GM20000 (cell line): ENCODE measurements at regions not wholly inside any gene's neighbourhood (a gene's known extent, or its start where the extent isn't known, plus 50 kb on each side); places are given as distances from the start of the nearest gene placed in this dataset.

Source experiments
- DNase-seq: peaks from one replicate; pipeline ENCODE4 v3.0.0; 2012; ENCODE audit warnings: low spot score
- TF ChIP-seq, protein P1 (sequence below): IDR thresholded peaks from 2 replicates; pipeline ENCODE4 v1.5.1; 2012; ENCODE audit warnings: mild to moderate bottlenecking, control low read depth; ENCODE audit errors: extremely low read depth, missing control alignments

DNA sequence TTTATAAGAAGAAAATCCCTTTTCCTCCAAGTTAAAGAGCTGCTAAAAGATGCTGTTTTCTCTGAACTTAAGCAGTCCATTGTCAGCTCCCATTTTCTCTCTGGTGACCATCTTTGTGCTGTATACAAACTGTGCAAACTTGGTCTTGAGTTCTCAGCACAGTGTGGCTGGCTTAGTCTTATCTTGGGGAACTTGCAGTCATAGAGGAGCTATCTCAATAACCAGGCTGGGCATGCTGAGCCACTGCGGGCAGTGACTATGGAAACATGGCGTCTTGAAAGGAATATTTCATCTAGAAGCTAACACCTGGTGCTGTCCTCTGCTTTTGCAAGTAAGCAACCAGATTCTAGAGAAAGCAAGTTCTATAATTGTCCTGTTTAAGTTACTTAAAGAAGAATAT is 1334.4 kb upstream of the CELF4 start:
- TF ChIP-seq, protein P1, sequence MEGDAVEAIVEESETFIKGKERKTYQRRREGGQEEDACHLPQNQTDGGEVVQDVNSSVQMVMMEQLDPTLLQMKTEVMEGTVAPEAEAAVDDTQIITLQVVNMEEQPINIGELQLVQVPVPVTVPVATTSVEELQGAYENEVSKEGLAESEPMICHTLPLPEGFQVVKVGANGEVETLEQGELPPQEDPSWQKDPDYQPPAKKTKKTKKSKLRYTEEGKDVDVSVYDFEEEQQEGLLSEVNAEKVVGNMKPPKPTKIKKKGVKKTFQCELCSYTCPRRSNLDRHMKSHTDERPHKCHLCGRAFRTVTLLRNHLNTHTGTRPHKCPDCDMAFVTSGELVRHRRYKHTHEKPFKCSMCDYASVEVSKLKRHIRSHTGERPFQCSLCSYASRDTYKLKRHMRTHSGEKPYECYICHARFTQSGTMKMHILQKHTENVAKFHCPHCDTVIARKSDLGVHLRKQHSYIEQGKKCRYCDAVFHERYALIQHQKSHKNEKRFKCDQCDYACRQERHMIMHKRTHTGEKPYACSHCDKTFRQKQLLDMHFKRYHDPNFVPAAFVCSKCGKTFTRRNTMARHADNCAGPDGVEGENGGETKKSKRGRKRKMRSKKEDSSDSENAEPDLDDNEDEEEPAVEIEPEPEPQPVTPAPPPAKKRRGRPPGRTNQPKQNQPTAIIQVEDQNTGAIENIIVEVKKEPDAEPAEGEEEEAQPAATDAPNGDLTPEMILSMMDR: no peak
- DNase-seq: no peak

DNA sequence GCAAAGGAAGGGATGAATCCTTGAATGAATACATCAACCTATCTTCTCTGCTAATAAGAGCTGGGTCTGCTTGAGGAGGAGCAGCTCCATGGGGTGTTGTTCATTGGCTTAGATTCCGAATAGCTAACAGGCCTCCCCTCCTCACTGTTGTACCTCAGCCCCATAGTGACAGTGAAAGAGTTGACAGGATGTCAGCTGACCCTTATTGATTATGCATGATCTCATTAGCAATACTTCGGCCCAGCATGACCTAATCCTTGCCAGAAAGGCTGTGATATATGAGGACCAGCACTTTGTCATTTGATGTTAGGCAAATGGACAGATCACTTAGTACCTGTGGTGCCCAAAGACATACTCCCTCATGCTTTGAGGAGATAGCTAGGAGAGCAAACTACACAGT is 1333.7 kb upstream of the CELF4 start:
- no peak for DNase-seq
- TF ChIP-seq, protein P1: no peak

DNA sequence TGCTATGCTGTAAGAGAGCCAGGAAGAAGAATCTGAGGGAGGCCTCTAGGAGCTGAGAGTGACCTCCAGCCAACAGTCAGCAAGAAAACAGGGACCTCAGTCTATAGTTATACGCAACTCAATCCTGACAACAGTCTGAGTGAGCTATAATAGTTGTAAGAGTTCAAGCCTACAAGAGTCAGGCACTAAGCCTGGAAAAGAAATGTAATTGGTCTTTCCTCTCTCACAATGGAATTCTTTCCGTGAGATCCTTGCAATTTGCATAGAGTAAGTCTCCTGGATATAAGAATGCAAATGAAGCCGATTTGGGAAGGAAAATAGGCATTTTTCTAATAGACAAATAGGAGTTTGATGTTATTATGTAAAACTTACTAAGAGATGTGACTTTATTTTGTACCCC is 1332.6 kb upstream of the CELF4 start:
- TF ChIP-seq, protein P1: no peak
- DNase-seq: no peak

DNA sequence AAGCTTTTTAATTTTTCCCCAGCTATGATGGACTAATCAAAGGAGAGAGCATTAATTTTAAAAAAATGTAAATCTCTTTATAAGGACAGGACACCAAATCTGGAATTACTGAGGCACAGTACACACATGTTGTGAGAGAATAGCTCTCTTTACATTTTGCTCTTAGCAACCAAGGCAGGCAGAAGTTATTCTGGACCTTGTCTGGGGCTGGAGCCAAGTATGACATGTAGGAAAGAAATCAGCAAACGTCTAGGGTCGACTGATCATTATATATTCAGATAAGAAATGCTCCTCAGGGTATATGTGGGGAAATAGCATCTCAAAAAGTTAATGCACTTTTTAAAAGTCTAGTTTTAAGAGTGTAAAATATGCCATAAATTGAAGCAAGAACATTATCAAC is 1330.0 kb upstream of the CELF4 start:
- TF ChIP-seq, protein P1: no peak
- DNase-seq: no peak

DNA sequence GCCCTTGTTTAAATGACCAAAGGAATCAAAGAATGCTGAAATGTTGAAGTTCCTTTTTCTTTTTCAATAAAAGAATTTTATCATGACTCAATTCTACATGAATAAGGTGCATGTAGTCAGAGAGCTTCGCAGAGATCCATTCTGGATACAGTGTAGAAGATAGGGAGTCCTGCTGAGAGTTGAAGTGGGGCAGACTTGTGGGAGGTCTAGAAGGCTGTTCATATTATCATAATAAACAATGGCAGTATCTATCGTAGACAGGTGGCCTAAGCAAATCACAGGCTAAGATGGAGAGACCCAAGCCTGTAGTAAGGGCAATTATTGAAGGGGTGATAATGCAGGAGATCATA is 1322.0 kb upstream of the CELF4 start:
- TF ChIP-seq, protein P1: no peak
- DNase-seq: no peak

DNA sequence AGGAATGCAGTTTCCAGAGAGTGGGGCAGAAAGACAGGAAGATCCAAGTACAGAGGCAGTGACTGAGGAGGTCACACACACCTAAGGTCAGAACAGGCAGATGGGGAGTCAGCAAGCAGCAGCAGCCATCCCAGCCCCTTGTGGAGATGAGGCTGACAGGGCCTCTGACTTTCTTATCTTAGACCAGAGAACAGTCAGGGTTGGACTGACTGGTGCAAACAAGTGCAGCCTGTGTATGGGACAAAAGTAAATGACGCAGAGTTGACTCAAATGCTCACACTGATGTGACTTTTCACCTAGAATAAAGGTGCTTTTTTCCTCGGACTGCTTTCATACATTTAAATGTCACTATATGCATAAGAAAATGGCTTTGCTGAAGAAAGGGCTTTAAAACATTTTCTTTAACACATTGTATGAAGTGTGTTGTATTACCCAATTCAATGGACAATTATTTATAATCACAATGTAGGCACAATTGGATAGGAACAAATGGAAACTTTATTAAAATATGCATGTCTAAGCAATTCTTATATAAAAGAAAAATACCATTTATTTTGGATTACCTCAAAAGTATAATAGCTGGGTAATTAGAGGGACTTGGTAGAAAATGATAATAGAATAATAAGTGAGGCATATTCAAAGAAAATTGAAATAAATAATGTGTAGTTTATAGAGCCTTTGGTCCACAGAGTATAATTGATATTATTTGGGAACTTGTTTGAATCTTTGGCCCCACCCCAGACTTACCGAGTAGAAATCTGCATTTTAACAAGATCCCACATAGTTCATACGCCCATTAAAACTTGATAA is 1321.5 kb upstream of the CELF4 start:
- TF ChIP-seq, protein P1: no peak
- no peak for DNase-seq

DNA sequence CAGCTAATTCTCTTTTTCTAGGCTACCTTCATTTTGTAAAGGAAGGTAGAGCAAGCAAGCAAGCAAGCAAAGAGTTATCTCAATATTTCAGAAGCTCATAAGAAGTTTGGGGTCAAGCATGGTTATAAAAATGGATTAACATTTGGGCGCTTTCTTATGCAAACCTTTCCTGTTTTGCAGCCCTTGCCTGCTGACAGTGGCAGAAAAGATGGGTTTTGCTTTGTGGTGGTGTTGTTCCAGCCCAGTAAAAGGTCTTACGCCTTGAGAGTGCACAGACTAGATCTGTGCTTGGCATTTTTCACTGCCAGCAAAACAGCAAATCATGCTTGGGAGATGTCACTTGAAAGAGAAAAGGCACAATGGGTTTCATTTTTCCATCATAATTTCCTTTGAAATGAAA is 1320.6 kb upstream of the CELF4 start:
- TF ChIP-seq, protein P1: no peak
- DNase-seq: no peak
